ENCODE measurements at regions not wholly inside any gene's neighbourhood (a gene's known extent, or its start where the extent isn't known, plus 50 kb on each side); places are given as distances from the start of the nearest gene placed in this dataset.

DNA sequence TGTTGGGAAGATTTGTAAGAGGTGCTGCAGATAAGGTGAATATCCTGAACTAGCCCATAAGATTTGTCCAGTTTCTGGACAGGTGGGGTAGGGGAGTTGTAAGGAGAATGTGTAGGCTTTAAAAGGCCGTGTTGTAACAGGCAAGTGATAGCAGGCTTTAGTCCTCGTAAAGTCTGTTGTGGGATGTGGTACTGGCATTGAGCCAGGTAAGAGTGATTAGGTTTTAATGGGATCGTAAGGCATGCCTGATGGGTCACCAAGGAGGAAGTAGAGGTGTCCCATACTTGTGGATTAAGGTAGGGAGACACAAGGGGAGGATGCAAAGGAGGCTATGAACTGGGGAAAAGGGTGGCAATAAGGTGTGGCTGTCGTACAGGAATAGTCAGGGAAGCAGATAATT lies 256.9 kb upstream of the DKK2 start:
- no peaks in the 10 kb centered on the region for H3K4me1 ChIP-seq (ENCODE audit: control insufficient read depth in 1 of 2, insufficient read depth in 2 of 2, low read length in 2 of 2)
- no peak overlapping the region for H3K27ac ChIP-seq (ENCODE audit: low read depth, low read length)
- no peak overlapping the region for H3K9ac ChIP-seq (ENCODE audit: low read depth in 1 of 2, low read length in 2 of 2)
- no peaks in the 10 kb centered on the region for H3K36me3 ChIP-seq (ENCODE audit: control insufficient read depth in 1 of 2, insufficient read depth in 2 of 2, low read length in 2 of 2)
- no peaks in the 10 kb centered on the region for H3K27me3 ChIP-seq (ENCODE audit: control insufficient read depth in 1 of 2, insufficient read depth in 2 of 2, low read length in 2 of 2)
- no peak overlapping the region for H3K4me3 ChIP-seq (ENCODE audit: low read depth in 1 of 2, low read length in 2 of 2)
- H3K9me3 ChIP-seq (ENCODE audit: control insufficient read depth in 1 of 2, low read length in 2 of 2), result no peaks in the 10 kb centered on the region

DNA sequence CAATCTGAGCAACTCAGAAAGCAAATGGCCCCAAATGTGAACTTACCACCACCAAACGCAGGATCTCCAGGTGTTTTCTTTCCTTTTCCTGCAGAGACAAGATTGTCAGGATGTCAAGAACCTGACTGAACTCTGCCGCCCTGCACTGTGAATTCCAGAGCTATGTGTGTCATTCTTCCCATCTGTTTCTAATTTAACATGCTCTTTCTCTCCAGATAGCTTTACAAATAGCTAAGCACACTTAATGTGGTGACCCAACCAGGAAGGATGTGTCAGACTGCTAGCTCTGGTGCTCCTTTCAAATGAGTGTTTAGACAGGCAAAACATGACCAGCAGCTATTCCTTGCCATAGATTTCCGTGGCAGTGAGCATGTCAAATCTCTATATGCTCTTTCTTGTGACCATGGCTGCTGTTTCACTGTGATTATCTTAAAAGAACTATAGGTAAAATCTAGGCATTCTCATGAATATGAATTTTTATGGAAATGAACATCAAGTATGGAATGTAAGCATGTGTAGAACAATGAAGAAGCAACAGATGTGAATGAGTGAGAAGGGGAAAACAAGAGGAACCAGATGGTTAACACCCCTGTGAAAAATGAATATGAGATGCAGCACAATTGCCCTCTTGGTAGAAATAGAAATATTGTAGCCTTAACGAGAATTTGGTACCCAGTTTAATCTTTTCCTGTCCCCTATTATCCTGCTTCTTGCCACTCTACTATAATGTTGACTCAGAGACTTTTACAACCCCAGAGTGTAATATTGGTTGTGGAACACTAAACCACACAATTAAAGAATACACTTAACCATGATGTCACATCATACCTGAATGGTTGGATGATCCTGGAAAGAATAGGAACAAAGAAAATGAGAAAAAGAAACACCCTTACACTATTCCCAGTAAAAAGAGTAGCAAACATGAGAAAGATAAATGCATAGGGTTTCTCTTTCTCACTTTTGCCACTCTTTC lies 247.8 kb upstream of the DKK2 start:
- Histone ChIP-seq H3K4me1 (ENCODE audit: control insufficient read depth in 1 of 2, insufficient read depth in 2 of 2, low read length in 2 of 2) (no peaks in the 10 kb centered on the region), H3K36me3 (ENCODE audit: control insufficient read depth in 1 of 2, insufficient read depth in 2 of 2, low read length in 2 of 2) (no peaks in the 10 kb centered on the region), H3K4me3 (ENCODE audit: low read depth in 1 of 2, low read length in 2 of 2) (no peak overlapping the region), H3K9me3 (ENCODE audit: control insufficient read depth in 1 of 2, low read length in 2 of 2) (no peaks in the 10 kb centered on the region), H3K27ac (ENCODE audit: low read depth, low read length) (no peak overlapping the region), H3K27me3 (ENCODE audit: control insufficient read depth in 1 of 2, insufficient read depth in 2 of 2, low read length in 2 of 2) (no peaks in the 10 kb centered on the region), H3K9ac (ENCODE audit: low read depth in 1 of 2, low read length in 2 of 2) (no peak overlapping the region)

DNA sequence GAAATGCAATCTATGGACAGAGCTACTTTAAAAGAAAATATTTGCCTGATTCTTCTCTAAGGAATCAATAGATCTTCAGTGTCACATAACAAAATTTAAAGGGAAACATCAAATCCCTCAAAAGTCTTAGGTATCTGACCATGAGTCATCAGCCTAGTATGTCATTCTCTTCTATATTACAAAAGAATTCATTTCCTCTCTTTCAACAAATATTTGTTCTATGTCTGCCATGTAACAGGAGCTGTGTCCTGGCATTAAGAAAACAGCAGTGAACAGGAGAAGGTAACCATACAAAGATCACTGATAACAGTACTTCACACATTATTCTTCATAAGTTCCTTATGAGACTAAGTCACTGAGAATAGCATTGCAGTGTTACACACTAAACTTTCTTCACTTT lies 243.6 kb upstream of the DKK2 start:
- no peaks in the 10 kb centered on the region for H3K4me1 ChIP-seq (ENCODE audit: control insufficient read depth in 1 of 2, insufficient read depth in 2 of 2, low read length in 2 of 2)
- H3K27me3 ChIP-seq (ENCODE audit: control insufficient read depth in 1 of 2, insufficient read depth in 2 of 2, low read length in 2 of 2), result no peaks in the 10 kb centered on the region
- no peaks in the 10 kb centered on the region for H3K9me3 ChIP-seq (ENCODE audit: control insufficient read depth in 1 of 2, low read length in 2 of 2)
- H3K9ac ChIP-seq (ENCODE audit: low read depth in 1 of 2, low read length in 2 of 2), result no peak overlapping the region
- no peak overlapping the region for H3K27ac ChIP-seq (ENCODE audit: low read depth, low read length)
- no peaks in the 10 kb centered on the region for H3K36me3 ChIP-seq (ENCODE audit: control insufficient read depth in 1 of 2, insufficient read depth in 2 of 2, low read length in 2 of 2)
- H3K4me3 ChIP-seq (ENCODE audit: low read depth in 1 of 2, low read length in 2 of 2), result no peak overlapping the region

DNA sequence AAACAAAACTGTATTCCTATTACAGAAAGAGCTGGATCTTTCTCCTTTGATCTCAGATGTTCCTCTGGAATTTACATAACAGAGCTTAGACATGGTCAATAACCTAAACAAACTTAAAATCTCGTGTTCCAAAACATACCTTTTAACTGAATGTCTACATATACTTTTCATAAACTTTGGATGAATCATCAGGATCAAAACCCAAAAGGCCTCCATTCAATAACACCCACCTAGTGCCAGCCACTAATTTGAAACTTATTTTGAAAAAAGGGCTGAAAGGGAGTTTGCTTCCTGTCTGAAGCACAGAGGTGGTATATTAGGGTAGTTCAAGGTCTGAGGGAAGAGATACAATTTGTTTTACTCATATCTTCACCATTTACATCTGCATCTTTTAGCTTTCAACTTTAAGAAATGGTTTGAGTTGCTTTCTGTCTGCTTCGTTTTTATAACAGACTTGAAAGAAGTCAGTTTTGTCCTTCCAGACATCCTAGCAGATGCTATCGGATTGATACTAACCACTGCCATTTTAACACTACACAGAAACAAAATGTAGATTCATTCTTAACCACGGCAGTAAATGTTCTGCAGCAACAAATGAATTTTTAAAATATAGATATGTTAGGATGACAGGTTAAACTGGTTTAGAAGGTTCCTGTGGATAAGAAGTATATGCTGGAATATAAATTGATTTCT lies 242.8 kb upstream of the DKK2 start:
- Histone ChIP-seq H3K4me3 (ENCODE audit: low read depth in 1 of 2, low read length in 2 of 2) (no peak overlapping the region), H3K9ac (ENCODE audit: low read depth in 1 of 2, low read length in 2 of 2) (no peak overlapping the region), H3K27me3 (ENCODE audit: control insufficient read depth in 1 of 2, insufficient read depth in 2 of 2, low read length in 2 of 2) (no peaks in the 10 kb centered on the region), H3K36me3 (ENCODE audit: control insufficient read depth in 1 of 2, insufficient read depth in 2 of 2, low read length in 2 of 2) (no peaks in the 10 kb centered on the region), H3K27ac (ENCODE audit: low read depth, low read length) (no peak overlapping the region), H3K4me1 (ENCODE audit: control insufficient read depth in 1 of 2, insufficient read depth in 2 of 2, low read length in 2 of 2) (no peaks in the 10 kb centered on the region), H3K9me3 (ENCODE audit: control insufficient read depth in 1 of 2, low read length in 2 of 2) (no peaks in the 10 kb centered on the region)

DNA sequence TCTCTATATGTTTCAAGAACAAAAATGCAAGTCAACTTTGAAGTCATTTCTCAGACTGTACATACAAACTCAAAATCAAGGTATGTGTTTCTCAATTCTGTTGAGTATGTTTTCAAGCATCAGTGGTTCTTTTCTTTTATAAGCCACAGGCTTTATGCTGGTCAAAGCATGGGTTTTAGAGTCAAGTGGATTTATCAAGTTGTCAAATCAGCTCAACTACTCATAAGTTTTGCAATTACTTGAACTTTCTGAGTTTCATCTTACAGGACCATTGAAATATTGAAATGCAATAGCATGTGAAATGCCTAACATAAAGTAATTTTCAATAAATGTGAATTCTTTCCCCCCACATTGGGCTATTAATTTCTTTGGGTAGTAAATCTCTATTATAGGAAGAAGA lies 239.9 kb upstream of the DKK2 start:
- no peaks in the 10 kb centered on the region for H3K4me1 ChIP-seq (ENCODE audit: control insufficient read depth in 1 of 2, insufficient read depth in 2 of 2, low read length in 2 of 2)
- H3K9me3 ChIP-seq (ENCODE audit: control insufficient read depth in 1 of 2, low read length in 2 of 2), result no peaks in the 10 kb centered on the region
- H3K4me3 ChIP-seq (ENCODE audit: low read depth in 1 of 2, low read length in 2 of 2), result no peak overlapping the region
- no peak overlapping the region for H3K9ac ChIP-seq (ENCODE audit: low read depth in 1 of 2, low read length in 2 of 2)
- H3K27ac ChIP-seq (ENCODE audit: low read depth, low read length), result no peak overlapping the region
- no peaks in the 10 kb centered on the region for H3K36me3 ChIP-seq (ENCODE audit: control insufficient read depth in 1 of 2, insufficient read depth in 2 of 2, low read length in 2 of 2)
- no peaks in the 10 kb centered on the region for H3K27me3 ChIP-seq (ENCODE audit: control insufficient read depth in 1 of 2, insufficient read depth in 2 of 2, low read length in 2 of 2)

DNA sequence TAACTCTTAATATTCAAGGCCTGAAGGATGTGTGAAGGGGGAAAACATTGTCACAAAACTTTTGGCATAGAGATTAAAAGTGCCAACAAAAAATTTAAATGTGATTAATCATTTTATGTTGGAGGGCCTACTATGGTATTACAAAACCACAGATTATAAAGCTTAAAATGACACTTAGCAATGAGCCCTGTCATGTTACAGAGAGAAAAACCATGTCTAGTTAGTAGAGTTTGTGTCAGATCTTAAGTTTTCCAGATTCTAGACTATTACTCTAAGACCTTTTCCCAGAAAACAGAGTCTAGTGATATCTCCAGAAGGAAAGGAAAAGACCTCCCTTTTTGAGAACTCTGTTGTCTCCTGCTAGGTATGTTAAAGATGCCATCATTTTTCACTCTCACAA lies 239.1 kb upstream of the DKK2 start:
- Histone ChIP-seq H3K9me3 (ENCODE audit: control insufficient read depth in 1 of 2, low read length in 2 of 2) (no peaks in the 10 kb centered on the region), H3K4me3 (ENCODE audit: low read depth in 1 of 2, low read length in 2 of 2) (no peak overlapping the region), H3K27me3 (ENCODE audit: control insufficient read depth in 1 of 2, insufficient read depth in 2 of 2, low read length in 2 of 2) (no peaks in the 10 kb centered on the region), H3K36me3 (ENCODE audit: control insufficient read depth in 1 of 2, insufficient read depth in 2 of 2, low read length in 2 of 2) (no peaks in the 10 kb centered on the region), H3K4me1 (ENCODE audit: control insufficient read depth in 1 of 2, insufficient read depth in 2 of 2, low read length in 2 of 2) (no peaks in the 10 kb centered on the region), H3K27ac (ENCODE audit: low read depth, low read length) (no peak overlapping the region), H3K9ac (ENCODE audit: low read depth in 1 of 2, low read length in 2 of 2) (no peak overlapping the region)

DNA sequence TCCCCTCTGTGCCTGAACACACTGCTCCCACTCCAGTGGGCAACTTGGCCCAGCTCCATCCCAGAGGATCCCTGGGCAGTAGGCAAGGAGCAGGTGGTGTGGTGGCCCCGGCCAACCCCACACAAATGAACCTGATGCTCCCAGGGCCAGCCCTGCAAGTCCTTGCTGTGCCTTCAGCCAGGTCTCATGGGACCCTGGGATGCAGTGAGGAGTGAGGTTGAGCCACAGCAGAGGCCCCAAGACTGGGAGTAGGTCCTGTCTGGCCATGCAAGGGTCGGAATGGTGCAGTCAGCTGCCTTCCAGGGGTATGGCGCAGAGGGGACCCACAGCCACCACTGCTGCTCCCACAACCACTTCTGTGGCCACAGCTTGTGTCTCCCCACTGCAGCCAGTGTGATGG lies 234.5 kb upstream of the DKK2 start:
- H3K4me3 ChIP-seq (ENCODE audit: low read depth in 1 of 2, low read length in 2 of 2), result no peak overlapping the region
- H3K27ac ChIP-seq (ENCODE audit: low read depth, low read length), result no peak overlapping the region
- H3K4me1 ChIP-seq (ENCODE audit: control insufficient read depth in 1 of 2, insufficient read depth in 2 of 2, low read length in 2 of 2), result no peaks in the 10 kb centered on the region
- no peak overlapping the region for H3K9ac ChIP-seq (ENCODE audit: low read depth in 1 of 2, low read length in 2 of 2)
- no peaks in the 10 kb centered on the region for H3K36me3 ChIP-seq (ENCODE audit: control insufficient read depth in 1 of 2, insufficient read depth in 2 of 2, low read length in 2 of 2)
- no peaks in the 10 kb centered on the region for H3K9me3 ChIP-seq (ENCODE audit: control insufficient read depth in 1 of 2, low read length in 2 of 2)
- H3K27me3 ChIP-seq (ENCODE audit: control insufficient read depth in 1 of 2, insufficient read depth in 2 of 2, low read length in 2 of 2), result no peaks in the 10 kb centered on the region

DNA sequence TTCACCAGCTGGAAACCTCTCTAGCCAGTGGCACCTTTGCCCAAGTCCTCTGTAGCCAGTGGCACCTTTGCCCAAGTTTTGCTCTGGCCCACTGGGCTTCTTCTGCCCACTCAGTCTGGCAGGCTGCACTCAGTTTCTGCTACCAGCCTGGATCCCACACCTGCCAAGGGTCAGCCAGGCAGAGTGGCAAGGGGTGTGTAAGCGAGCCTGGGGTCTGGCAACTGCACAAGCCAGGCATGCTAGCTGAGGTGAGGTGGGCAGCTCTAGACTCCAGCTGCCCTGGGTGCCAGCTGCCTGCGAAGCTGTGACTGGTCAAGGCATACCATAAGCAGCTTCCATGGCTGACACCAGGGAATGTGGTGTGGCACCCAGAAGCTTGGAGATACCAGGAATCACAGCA lies 233.1 kb upstream of the DKK2 start:
- no peaks in the 10 kb centered on the region for H3K9me3 ChIP-seq (ENCODE audit: control insufficient read depth in 1 of 2, low read length in 2 of 2)
- H3K36me3 ChIP-seq (ENCODE audit: control insufficient read depth in 1 of 2, insufficient read depth in 2 of 2, low read length in 2 of 2), result no peaks in the 10 kb centered on the region
- H3K27me3 ChIP-seq (ENCODE audit: control insufficient read depth in 1 of 2, insufficient read depth in 2 of 2, low read length in 2 of 2), result no peaks in the 10 kb centered on the region
- no peak overlapping the region for H3K27ac ChIP-seq (ENCODE audit: low read depth, low read length)
- no peak overlapping the region for H3K4me3 ChIP-seq (ENCODE audit: low read depth in 1 of 2, low read length in 2 of 2)
- no peaks in the 10 kb centered on the region for H3K4me1 ChIP-seq (ENCODE audit: control insufficient read depth in 1 of 2, insufficient read depth in 2 of 2, low read length in 2 of 2)
- H3K9ac ChIP-seq (ENCODE audit: low read depth in 1 of 2, low read length in 2 of 2), result no peak overlapping the region

DNA sequence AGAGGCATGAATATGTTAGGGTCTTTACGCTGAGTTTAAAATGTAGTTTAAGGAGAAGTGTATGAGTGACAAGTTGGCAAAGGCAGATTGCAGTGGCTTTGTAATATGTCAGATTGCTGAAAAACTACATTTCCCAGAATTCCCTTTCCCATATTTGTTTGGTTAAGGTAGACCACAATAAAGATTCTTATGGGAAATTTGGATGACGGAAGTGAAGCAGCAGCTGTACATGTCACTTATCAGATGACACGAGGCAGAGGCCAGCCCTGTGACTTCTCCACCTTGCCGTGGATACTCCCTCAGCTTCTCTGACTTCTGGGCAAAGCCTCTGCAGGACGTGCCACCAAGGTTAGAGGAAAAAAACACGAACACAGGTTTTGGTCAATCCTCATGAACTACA lies 229.7 kb upstream of the DKK2 start:
- Histone ChIP-seq H3K27ac (ENCODE audit: low read depth, low read length) (no peak overlapping the region), H3K9me3 (ENCODE audit: control insufficient read depth in 1 of 2, low read length in 2 of 2) (no peaks in the 10 kb centered on the region), H3K4me3 (ENCODE audit: low read depth in 1 of 2, low read length in 2 of 2) (no peak overlapping the region), H3K27me3 (ENCODE audit: control insufficient read depth in 1 of 2, insufficient read depth in 2 of 2, low read length in 2 of 2) (no peaks in the 10 kb centered on the region), H3K36me3 (ENCODE audit: control insufficient read depth in 1 of 2, insufficient read depth in 2 of 2, low read length in 2 of 2) (no peaks in the 10 kb centered on the region), H3K4me1 (ENCODE audit: control insufficient read depth in 1 of 2, insufficient read depth in 2 of 2, low read length in 2 of 2) (no peaks in the 10 kb centered on the region), H3K9ac (ENCODE audit: low read depth in 1 of 2, low read length in 2 of 2) (no peak overlapping the region)

DNA sequence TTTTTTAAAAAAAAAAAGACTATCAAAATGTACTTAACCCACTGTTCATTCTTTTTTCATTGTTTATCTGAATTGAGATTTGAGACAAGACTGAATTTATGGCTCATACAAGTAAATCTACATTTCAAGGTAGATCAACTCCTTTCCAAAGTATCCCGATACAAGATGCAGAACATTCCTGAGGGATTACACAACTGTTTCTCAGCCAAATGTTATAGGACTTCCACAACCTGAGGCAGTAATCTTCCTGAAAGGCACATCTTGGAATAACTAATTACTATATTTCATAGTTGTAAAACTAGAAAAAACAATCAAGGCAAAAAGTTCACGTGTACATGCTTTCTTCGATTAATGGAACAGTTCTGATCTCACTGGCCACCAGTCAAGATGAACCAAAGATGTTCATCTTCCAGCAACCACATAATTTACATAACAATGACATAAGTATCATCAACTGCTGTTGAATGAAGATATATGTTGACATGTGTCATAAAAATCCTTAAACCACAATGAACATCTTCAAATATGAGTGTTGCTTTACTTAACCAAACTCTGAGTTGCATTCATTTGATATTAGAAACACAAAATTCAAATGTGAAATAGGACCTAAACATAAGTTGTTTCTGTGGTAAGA lies 225.2 kb upstream of the DKK2 start:
- no peaks in the 10 kb centered on the region for H3K4me1 ChIP-seq (ENCODE audit: control insufficient read depth in 1 of 2, insufficient read depth in 2 of 2, low read length in 2 of 2)
- no peak overlapping the region for H3K9ac ChIP-seq (ENCODE audit: low read depth in 1 of 2, low read length in 2 of 2)
- no peaks in the 10 kb centered on the region for H3K27me3 ChIP-seq (ENCODE audit: control insufficient read depth in 1 of 2, insufficient read depth in 2 of 2, low read length in 2 of 2)
- H3K36me3 ChIP-seq (ENCODE audit: control insufficient read depth in 1 of 2, insufficient read depth in 2 of 2, low read length in 2 of 2), result no peaks in the 10 kb centered on the region
- no peaks in the 10 kb centered on the region for H3K9me3 ChIP-seq (ENCODE audit: control insufficient read depth in 1 of 2, low read length in 2 of 2)
- H3K4me3 ChIP-seq (ENCODE audit: low read depth in 1 of 2, low read length in 2 of 2), result no peak overlapping the region
- H3K27ac ChIP-seq (ENCODE audit: low read depth, low read length), result no peak overlapping the region

Measured in duodenal mucosa (tissue), 2 donors.